Heart right ventricle (tissue), 16 donors: ENCODE measurements at regions not wholly inside any gene's neighbourhood (a gene's known extent, or its start where the extent isn't known, plus 50 kb on each side); places are given as distances from the start of the nearest gene placed in this dataset.

Source experiments
- ATAC-seq, 8 donors: fragments of 200-7000 bp; cut with Tn5 transposase; one replicate each; pipeline ENCODE4 v1.9.1; 2020; ENCODE audit warnings: mild to moderate bottlenecking in 8 of 8, moderate library complexity in 8 of 8, moderate number of reproducible peaks in 1 of 8
- DNase-seq, 2 donors: peaks; one replicate each; pipeline ENCODE4 v3.0.0-alpha.2; 2020
- H3K27ac ChIP-seq, 10 donors: fragments of 200-600 bp; sonication (generic) in 2 of 10; one replicate each; pipeline versions ENCODE4 v1.5.0 to v1.8.0; 2020 to 2022; ENCODE audit warnings: mild to moderate bottlenecking in 3 of 10
- H3K27me3 ChIP-seq, 7 donors: fragments of 200-600 bp; one replicate each; pipeline ENCODE4 v1.8.0; 2021 to 2022; ENCODE audit warnings: mild to moderate bottlenecking in 2 of 7
- H3K36me3 ChIP-seq, 9 donors: fragments of 200-600 bp; sonication (generic) in 1 of 9; one replicate each; pipeline versions ENCODE4 v1.5.0 to v1.8.0; 2020 to 2022; ENCODE audit warnings: mild to moderate bottlenecking in 2 of 9
- H3K4me1 ChIP-seq, 9 donors: fragments of 200-600 bp; sonication (generic) in 1 of 9; one replicate each; pipeline versions ENCODE4 v1.5.0 to v1.8.0; 2020 to 2022; ENCODE audit warnings: mild to moderate bottlenecking in 4 of 9
- H3K4me3 ChIP-seq, 10 donors: fragments of 200-600 bp; sonication (generic) in 2 of 10; one replicate each; pipeline versions ENCODE4 v1.5.0 to v1.8.0; 2020 to 2022; ENCODE audit warnings: mild to moderate bottlenecking in 7 of 10, moderate library complexity in 2 of 10
- H3K9me3 ChIP-seq, 11 donors: fragments of 200-600 bp in 10 of 11; sonication (generic) in 2 of 11; one replicate each; pipeline versions ENCODE4 v1.5.0 to v1.8.0; 2013 to 2022; ENCODE audit warnings: mild to moderate bottlenecking in 2 of 11, control low read depth in 1 of 11, moderate library complexity in 1 of 11
- WGBS, 2 donors: extraction: QIAGEN DNeasy Blood & Tissue Kit; methylation state at CpG; one replicate each; pipeline ENCODE4 v1.1.7; 2013; ENCODE audit warnings: inconsistent platforms in 1 of 2; 5-methylcytosine and 5-hydroxymethylcytosine counted together
- intact Hi-C, 10 donors: fragments of 100-400 bp; cut with DNase I; formaldehyde crosslinking; loops; one replicate each; pipeline versions ENCODE4 v1.11.1 to v1.14.2; 2022
- TF ChIP-seq, protein P1 (sequence below), 9 donors: fragments of 200-600 bp; sonication (generic) in 2 of 9; IDR thresholded peaks; one replicate each; pipeline versions ENCODE4 v1.5.0 to v1.8.0; 2021 to 2022; ENCODE audit warnings: antibody characterized with exemption in 9 of 9, mild to moderate bottlenecking in 5 of 9, moderate library complexity in 1 of 9
- donor health status: Arrhythmogenic right ventricular cardiomyopathy.
- donor health status: ischemic (EF 13 %, LVEDD 7.1; RV severe dilation, severe dysfunction).
- donor health status: healthy with polysubstance abuse.
- donor health status: DM: no; HTN: yes; CAD: no.
- donor health status: DM: no; HTN: no; CAD: no.
- donor health status: ischemic (EF 25% LVEDD 6.9; RV normal size, moderate dysfunction).
- donor health status: ischemic (EF 25% LVEDD 5.7; RV mildly dilated, moderate dysfunction).
- donor health status: healthy.
- donor health status: DM: yes; HTN: yes; CAD: no.
- donor health status: Ischemic cardiomyopathy.
- donor health status: ischemic (EF 35%, LVEDD 5.7; RV mildly dilated, moderate dysfunction).
- donor health status: nonischemic (EF 11% LVEDD 7.7; RV severe dilation, severe dysfunction).
- donor health status: DM: yes; HTN: yes; CAD: no.
- donor health status: PGD.
- donor health status: ischemic (EF 29% LVEDD 5.4; RV normal size, mild dysfunction).
- donor health status: nonischemic (EF 23%, LVEDD 6.1; RV moderate dilation, normal function).

DNA sequence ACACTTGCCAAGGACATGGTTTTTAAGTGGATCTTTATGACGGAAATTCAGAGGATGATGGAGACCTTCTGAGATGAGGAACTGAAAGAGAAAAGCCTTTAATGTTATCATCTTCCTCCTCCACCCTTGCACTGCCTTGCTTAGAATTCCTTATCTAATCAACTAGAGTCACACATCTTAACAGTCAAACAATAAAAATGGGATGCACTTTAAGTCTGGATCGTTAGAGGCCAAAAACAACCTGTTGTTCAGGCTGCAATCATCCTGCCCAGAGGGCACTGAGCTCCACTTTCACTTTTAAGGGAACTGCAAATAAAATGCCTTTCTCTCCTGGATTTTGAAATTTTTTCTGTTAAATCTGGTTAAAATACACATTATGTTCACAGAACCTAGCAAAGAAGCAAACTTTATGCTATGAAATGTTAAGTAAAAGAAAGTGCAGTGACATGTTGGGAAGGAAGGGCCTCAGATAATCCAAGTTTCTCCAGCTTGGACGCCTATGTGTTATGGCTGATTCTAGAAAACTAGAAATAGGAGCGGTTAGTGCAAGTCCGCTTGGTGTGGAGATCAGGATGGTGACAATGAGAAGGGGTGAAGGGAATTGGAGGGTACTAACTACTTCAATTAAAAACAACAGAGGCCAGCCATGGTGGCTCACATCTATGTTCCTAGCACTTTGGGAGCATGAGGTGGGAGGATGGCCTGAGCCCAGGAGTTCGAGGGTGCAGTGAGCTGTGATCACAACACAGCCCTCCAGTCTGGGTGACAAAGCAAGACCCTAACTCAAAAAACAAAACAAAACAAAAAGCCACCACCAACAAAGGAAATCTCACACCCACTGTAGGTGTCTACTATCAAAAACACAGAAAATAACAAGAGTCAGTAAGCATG, 66.4 kb upstream of the KIF13A start:
- 74 to 76% methylated on average over 6 of the region's 6 CpGs for WGBS, 2 donors
- intact Hi-C loops, result no loop called here
- Histone ChIP-seq H3K27me3 (no peaks in the 10 kb centered on the region), H3K4me3 (no peak overlapping the region), H3K9me3 (no peaks in the 10 kb centered on the region), H3K27ac (no peak overlapping the region), H3K4me1 (no peaks in the 10 kb centered on the region), H3K36me3 (no peaks in the 10 kb centered on the region)
- ATAC-seq (no peak), DNase-seq (no peak)
- TF ChIP-seq, protein P1, sequence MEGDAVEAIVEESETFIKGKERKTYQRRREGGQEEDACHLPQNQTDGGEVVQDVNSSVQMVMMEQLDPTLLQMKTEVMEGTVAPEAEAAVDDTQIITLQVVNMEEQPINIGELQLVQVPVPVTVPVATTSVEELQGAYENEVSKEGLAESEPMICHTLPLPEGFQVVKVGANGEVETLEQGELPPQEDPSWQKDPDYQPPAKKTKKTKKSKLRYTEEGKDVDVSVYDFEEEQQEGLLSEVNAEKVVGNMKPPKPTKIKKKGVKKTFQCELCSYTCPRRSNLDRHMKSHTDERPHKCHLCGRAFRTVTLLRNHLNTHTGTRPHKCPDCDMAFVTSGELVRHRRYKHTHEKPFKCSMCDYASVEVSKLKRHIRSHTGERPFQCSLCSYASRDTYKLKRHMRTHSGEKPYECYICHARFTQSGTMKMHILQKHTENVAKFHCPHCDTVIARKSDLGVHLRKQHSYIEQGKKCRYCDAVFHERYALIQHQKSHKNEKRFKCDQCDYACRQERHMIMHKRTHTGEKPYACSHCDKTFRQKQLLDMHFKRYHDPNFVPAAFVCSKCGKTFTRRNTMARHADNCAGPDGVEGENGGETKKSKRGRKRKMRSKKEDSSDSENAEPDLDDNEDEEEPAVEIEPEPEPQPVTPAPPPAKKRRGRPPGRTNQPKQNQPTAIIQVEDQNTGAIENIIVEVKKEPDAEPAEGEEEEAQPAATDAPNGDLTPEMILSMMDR (IDR thresholded peaks at IDR 0.05), result no peak

DNA sequence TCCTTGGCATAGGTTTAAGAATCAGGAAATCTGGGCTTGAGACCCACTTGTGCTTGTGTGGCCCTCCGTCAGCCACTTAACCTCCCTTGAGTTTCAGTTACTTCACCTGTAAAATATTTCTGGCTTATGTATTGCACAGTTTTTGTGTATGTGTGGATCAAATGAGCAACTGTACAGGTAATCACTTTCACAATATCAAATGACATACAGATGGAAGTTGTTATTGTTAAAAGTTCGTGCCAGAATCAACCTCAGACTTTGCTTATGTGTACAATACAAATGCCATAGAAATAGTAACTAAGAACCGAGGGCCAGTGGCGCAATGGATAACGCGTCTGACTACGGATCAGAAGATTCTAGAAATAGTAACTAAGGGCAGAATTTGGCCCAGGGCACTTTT, 65.6 kb upstream of the KIF13A start:
- ATAC-seq (no peak), DNase-seq (no peak)
- TF ChIP-seq, protein P1 (IDR thresholded peaks at IDR 0.05), result no peak
- intact Hi-C loops, result no loop called here
- H3K27ac ChIP-seq, result no peak overlapping the region
- H3K36me3 ChIP-seq, result no peaks in the 10 kb centered on the region
- H3K9me3 ChIP-seq, result no peaks in the 10 kb centered on the region
- H3K27me3 ChIP-seq, result no peaks in the 10 kb centered on the region
- no peak overlapping the region for H3K4me3 ChIP-seq
- no peaks in the 10 kb centered on the region for H3K4me1 ChIP-seq
- WGBS, 2 donors, result 74 to 79% methylated on average over 7 of the region's 7 CpGs

DNA sequence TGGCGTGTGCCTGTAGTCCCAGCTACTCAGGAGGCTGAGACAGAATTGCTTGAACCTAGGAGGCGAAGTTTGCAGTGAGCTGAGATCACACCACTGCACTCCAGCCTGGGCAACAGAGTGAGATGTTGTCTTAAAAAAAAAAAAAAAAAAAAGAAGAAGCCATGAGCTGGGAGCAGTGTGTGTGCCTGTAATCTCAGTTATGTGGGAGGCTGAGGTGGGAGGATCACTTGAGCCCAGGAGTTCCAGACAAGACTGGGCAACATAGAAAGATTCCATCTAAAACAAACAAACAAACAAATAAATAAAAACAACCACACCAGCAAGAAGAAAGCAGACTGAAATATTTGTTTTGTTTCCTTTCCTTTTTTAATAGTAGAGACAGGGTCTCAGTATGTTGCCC, 62.2 kb upstream of the KIF13A start:
- ATAC-seq (no peak), DNase-seq (no peak)
- Histone ChIP-seq H3K4me1 (no peaks in the 10 kb centered on the region), H3K27ac (no peak overlapping the region), H3K36me3 (no peaks in the 10 kb centered on the region), H3K27me3 (no peaks in the 10 kb centered on the region), H3K9me3 (no peaks in the 10 kb centered on the region), H3K4me3 (no peak overlapping the region)
- TF ChIP-seq, protein P1 (IDR thresholded peaks at IDR 0.05), result no peak
- 95 to 98% methylated on average over 2 of the region's 2 CpGs for WGBS, 2 donors
- intact Hi-C loops, result no loop called here

GRCh38 chr6:18048953-18049630, 61.7 kb upstream of the KIF13A start:
- Histone ChIP-seq H3K4me1 (no peaks in the 10 kb centered on the region), H3K4me3 (no peak overlapping the region), H3K9me3 (no peaks in the 10 kb centered on the region), H3K27ac (no peak overlapping the region), H3K27me3 (no peaks in the 10 kb centered on the region), H3K36me3 (no peaks in the 10 kb centered on the region)
- 84 to 95% methylated on average over 4 of the region's 4 CpGs for WGBS, 2 donors
- DNase-seq, result no peak
- intact Hi-C loops, result no loop called here
- no peak for ATAC-seq
- TF ChIP-seq, protein P1 (IDR thresholded peaks at IDR 0.05), result no peak
